GM04504 (cell line): ENCODE measurements at regions not wholly inside any gene's neighbourhood (a gene's known extent, or its start where the extent isn't known, plus 50 kb on each side); places are given as distances from the start of the nearest gene placed in this dataset.

Experiments used
- DNase-seq: peaks from one replicate; pipeline ENCODE4 v3.0.0-alpha.2; 2012; ENCODE audit warnings: low read depth

DNA sequence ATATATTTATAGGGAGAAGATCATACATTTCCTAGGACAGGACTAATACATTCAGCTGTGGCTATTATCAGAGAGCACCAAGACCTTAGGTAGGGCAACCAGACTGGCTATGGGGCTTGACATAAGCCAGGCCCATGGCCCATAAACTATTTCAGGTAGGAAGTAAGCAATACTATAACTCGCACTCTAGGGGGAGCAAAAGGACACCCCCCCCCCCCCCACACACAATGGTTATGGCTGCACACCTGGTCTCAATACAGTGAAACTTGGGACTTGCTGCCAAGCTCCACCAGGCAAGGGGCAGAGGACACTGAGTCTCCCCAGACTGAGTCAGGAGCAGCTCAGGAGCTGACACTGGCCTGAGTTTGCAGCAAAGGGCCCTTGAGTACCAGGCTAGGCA lies 348.9 kb upstream of the ASIC2 start:
- DNase-seq = no peak

DNA sequence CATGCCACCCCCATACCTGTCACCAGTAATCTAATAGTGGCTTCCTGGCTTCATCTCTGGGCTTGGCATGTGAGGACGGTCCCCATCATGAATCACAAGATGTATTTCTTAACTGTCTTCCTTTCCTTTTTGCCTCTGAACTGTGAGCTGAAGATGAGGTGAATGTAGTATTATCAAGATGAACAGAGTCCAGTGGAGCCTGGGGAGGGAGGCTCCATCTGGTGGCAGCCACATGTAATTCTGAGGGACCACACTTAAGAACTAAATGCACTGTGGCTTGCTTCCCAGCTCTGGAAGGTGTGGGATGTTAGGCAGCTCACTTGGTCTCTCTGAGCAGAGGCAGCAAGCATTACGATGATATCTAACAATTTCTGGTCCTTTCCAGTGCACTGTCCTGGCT lies 354.9 kb upstream of the ASIC2 start:
- no peak for DNase-seq

DNA sequence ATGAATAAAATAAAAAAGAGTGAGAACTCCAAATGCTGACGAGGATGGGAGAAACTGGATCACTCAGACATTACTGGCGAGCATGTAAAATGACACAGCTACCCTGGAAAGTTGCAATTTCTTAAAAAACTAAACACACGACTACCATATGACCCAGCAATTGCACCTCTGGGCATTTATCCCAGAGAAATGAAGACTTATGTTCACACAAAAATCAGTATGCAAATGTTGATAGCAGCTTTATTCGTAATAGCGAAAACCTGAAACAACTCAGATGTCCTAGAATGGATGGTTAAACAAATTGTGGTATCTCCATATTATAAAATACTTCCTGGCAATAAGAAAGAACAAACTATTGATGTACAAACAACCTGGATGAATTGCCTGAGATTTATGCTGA lies 357.2 kb upstream of the ASIC2 start:
- DNase-seq = no peak

DNA sequence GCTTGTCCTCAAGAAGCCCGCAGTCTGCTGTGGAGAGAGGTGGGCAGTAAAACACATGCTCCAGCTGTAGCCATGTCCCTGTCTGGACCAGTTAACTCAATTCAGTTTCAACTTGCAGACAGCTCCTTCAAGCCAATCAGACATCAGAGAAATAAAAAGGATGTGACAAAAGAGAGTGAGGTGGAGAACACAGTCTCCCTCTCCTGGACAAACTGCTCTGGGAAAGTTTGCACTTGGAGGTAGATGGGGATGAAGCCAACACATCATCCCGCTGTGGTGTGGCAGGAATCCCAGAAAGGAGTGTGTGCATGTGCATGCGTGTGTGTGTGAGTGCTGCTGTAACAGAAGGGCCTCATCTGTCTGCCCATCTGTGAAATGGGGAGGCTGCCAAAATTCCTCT lies 358.6 kb upstream of the ASIC2 start:
- DNase-seq = no peak

DNA sequence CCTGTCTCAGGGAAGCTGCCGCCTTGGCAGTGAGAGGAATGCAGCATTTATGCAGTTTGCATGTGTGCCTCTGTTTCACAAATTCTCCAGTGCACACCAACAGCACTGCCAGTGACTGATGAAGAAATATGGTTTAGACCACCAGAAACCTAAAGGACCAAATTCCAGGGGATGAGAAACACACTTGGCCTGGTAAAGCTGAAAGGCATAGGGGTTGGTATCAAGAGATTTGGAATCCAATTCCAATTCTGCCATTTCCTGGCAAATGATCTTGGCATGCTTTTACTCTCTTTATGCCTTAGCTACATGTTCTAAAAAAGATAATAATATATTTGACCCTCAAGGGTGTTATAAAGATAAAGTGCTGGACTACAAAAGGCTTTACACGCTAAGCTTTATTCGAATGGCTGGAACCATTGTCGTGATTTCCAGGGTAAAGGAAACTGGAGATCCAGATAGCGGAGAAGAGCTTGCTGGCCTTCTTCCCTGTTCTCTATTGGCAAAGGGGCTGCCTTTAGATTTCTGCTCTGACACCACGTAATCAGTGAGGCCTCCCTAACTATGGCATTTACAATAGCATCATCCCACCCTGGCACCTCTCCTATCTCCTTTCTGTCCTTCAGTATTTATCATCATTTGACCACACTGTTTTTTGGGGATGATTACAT lies 359.8 kb upstream of the ASIC2 start:
- no peak for DNase-seq

DNA sequence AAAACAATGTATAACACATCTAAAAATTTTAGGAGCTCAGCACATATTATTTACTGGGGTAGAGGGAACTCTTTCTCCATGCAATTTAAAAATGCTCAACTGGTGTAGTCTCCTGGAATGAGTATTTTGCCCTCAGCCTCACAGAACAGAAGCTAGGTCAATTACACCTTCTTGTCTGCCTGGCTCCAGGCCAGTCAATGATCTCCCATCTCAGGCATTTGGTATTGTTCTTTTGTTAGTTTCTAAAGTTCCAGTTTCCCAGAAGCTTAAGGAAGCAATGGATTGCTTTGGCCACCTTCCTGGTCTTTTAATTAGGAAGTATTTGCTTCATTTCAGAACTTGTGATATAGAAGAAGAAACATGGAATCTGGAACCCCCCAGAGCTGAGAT lies 360.3 kb upstream of the ASIC2 start:
- DNase-seq = no peak

DNA sequence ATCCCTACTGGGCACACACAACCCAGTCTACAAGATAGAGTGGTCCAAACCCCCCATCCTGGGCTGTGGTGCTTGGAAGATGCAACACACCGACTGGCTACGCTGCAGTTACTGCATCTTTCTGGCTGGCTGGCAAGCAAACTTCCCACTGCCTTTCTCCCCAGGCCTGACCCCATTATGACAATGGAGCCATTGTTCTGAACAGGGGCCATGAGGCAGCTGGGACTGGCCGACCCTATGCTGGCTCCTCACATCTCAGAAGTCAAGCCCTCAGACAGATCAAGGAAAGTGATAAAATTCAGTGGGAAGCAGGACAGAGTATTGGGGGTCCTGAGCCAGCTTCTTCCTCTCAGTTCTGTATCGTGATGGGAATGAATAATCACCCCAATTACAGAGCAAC lies 364.1 kb upstream of the ASIC2 start:
- DNase-seq = no peak

DNA sequence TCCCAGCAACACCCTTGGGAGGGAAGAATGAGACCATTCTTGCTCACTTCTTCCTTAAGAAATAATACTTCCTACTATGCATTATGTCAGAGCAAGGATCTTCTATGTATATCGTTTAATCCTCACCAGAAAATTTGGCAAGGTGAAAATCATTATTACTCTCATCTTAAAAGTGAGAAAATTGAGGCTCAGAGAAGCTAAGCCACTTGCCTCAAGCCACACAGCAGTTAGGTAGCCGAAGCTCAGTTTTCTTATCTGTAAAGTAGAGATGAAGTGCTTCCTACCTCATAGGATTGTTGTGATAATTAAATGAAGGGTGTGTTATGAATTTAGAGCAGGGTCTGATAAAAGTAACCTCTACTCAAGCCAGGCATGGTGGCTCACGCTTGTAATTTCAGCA lies 368.9 kb upstream of the ASIC2 start:
- DNase-seq = no peak

DNA sequence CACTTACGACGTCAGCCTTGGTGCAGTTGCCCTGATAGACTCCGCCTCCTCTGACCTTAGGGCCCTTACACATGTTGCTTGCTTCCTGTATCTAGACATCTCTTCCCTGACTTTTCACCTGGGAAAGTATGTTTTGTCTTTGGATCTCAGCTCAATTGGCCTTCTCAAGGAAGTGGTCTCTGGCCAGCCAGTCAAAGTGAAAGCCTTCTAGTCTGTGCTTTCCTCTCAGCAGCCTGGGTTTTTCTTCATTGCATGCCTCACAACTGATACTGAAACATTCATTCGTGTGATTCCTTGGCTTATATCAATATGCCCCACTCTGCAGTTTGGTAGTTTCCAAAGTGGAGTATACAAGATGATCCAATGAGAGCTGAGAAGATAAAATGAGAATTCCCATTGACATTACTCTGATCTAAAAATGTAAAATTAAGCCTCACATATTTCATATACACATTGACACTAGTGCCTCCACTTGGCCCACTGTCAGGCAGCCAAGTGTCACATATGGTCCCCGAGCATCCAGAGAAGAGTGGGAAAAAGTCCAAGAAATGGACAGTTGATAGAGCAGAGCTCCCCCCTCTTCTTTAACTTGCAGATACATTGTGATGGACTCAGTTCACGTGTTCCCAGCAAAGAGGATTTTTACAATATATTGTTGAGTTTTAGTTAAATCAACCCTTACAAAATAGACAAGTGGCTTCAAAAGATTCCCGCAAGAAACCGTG lies 371.2 kb upstream of the ASIC2 start:
- no peak for DNase-seq

DNA sequence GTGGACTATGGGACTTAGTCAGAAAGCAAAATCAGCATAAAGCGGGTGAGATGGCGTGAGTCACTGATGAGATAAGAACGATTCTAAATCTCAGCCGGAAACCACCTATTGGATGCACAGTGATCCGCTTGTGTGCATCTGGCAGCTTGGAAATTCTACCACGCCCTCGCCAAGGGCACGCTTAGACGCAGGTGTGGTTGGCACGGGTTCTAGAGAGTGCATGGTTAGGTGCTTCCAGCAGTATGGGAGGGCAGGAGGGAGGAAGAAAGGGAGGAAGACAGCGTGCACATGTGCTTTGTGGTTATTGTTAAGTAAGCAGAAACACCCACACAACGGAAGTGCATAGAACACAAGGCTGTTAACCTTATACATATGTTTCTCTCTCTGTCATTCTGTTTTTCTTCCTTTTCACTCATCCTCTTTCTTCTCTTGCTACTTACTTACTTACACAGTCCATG lies 374.0 kb upstream of the ASIC2 start:
- DNase-seq = no peak

DNA sequence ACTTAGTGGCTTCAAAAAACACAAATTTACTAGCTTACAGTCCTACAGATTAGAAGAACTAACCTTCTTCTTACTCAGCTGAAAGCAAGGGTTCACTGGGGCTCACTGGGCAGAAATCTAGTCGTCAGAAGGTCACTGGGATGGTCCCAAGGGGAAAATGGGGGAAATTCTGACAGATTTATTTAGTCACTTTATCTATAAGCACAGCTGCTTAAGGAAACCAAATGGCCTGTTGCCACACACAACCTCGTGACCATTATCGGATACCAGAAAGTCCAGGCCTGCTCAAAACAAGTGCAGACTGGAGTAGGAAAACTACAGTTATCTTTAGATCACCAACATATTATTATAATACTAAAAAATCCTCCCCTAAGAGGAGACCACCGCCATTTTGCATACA lies 374.6 kb upstream of the ASIC2 start:
- DNase-seq = no peak

DNA sequence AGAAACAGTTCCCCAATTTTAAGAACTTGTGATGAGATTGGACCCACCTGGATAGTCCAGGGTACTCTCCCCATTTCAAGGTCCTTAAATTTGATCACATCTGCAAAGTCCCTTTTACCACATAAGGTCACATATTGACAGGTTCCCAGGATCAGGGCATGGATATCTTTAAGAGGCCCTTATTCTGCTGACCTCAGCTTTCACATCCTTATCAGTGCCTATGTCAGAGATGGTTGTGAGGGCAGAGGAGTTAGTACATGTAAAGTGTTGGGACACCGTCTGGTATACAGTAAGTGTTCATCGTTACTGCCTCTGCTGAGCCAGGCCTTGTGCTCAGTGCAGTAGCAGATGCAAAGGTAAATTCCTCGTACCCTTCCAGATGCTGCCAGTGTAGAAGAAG lies 375.4 kb upstream of the ASIC2 start:
- no peak for DNase-seq

DNA sequence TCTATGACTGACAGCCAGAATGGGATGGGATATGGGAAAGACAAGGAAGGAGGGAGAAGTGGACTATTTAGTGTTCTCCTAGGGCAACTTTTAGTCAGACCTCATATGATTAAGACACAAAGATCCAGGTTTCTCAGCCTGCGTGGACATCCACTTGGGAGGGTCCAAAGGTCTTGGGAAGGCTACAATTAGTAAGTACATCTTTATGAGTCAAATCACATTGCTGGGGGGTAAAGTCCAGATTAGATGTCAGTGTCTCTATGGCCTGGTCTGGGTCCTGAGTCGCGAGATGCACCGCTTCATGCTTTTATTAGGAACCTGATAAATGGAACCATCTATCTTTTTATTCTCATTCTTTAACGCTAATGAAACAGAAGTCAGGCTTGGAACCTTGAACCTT lies 378.4 kb upstream of the ASIC2 start:
- no peak for DNase-seq

DNA sequence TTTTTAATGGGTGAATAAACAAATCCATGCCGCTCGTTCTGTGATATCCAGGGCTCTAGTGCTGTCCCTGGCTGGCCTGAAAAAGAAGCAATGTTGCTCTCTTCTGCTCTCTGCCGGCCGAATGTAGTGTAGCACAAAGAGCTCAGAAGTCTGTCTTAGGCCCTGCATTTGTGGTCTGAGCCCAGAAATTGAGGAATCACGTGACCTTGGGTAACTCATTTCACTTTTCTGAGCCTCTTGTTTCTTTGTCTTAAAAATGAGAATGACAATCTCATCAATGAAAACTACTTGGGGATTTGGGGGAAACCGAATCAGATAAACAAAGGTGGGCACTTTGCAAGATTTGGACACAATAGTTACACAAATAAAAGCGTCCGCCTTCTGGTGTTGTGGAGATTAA lies 381.6 kb upstream of the ASIC2 start:
- DNase-seq = peak; percentile 27

DNA sequence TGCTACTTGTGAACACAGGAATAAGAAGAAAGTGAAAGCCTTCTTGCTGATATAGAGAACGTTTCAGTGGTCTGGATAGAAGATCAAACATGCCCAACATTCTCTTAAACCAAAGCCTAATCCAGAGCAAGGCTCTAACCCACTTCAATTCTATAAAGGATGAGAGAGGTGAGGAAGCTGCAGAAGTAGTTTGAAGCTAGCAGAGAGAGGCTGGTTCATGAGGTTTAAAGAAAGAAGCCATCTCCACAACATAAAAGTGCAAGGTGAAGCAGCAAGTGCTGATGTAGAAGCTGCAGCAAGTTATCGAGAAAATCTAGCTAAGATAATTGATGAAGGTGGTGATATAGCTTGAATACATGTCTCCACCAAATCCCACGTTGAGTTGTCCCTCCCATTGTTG lies 383.3 kb upstream of the ASIC2 start:
- no peak for DNase-seq

DNA sequence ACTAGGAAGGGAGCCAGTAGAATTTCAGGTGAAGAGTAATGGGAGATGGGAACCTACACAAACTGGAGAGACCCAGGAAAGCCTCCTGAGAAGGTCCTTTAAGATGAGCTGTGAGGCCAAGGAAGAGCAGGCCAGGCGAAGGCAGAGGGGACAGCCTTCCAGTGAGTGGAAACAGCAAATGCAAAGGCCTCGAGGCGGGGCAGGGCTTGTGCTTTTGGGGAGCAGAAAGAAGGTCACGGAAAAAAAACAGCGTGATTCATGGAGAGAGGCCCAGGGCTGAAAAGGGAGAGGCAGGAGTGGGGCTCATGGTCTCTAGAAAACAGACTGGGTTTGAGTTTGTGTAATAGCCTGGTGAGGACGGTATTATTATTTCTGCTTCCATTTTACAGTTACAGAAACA lies 386.5 kb upstream of the ASIC2 start:
- DNase-seq = no peak

DNA sequence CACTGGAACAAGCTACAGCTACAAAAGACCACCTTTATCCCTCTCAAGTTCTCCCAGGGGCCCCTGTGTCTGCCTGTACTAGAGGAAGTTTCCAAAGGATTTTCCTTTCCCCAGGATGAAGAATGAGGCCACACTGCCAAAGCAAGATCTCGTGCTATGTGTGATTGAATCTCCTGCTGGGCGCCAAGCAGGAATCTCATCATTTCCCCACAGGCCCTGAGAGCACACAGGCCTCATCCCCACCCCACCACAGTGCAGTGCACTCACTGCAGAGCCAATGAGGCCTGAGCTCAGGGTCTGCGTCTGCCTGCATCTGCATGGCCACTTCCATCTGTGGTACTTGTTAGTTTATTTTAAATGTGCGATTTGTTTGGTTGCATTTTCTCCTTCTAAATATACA lies 387.4 kb upstream of the ASIC2 start:
- no peak for DNase-seq

DNA sequence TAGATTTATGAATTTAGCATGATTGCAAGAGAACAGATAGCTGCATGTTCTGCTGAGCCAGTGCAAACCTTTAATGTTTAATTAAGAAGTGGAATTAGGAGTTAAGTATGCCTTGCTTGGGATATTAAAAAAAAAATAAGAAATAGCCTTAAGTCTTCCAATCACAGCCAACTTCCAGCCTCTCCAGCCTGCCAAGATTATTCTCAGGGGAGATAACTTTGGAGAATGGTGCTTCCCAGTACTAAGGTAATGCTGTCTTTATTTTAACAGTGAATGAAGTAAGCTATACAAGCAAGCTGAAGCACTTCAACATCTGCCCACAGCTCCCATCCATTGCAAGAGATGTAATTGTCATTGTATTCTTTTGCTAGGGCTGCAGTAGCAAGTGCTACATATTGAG lies 389.5 kb upstream of the ASIC2 start:
- no peak for DNase-seq

DNA sequence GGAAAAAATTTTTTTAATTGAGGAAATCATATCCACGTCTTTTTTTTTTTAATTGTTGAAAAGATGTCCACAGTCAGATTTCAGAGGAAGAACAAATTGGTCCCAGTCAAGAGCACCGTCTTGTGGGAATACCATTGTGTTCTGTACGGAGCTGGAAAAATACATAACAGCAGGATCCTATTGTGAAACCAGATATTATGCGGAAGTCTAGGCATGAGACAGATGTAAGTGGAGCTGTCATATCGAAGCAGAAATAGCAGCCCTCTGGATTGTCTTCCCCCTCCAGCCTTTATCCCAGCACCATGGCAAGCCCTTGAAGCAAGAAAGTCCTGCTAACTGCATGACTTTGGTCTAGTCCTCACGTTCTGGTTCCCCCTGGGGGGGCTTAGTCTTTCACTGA lies 391.6 kb upstream of the ASIC2 start:
- DNase-seq = no peak

DNA sequence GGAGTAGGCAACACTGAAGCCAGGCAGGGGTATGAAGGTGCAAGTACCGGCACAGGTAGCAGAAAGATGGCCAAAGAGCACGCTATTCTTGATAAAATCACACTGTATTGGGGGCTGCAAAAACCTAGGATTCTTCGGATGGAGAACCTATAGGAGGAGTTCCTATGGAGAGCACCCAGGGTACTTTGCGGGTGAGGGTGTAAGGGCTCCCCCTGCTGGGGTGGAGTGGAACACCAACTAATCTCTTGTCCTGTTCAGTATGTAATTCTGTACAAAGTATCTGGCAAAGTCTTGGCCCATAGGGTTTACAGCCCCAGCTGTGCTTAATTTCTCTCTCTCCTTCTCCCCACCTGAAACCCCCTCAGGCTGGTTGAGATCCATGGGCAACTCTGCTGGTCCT lies 393.1 kb upstream of the ASIC2 start:
- DNase-seq = no peak

DNA sequence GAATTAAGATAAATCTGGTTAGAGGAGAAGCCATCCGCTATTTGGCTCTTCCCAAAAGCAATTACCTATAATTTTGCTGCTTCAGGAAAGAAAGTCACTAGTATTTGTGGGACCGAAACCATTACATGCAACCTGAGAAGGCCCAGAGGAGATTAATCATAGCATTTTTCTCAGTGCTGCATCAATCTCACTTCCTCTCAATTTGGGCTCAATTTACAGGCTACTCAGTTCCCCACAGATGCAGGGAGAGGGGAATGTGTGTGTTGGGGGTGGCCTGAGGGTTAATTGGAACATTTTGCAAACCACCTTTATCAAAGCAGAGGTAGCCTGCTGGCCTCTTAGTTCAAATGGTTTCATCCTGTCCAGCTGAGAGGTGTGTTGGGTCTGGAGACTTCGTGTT lies 394.7 kb upstream of the ASIC2 start:
- no peak for DNase-seq

DNA sequence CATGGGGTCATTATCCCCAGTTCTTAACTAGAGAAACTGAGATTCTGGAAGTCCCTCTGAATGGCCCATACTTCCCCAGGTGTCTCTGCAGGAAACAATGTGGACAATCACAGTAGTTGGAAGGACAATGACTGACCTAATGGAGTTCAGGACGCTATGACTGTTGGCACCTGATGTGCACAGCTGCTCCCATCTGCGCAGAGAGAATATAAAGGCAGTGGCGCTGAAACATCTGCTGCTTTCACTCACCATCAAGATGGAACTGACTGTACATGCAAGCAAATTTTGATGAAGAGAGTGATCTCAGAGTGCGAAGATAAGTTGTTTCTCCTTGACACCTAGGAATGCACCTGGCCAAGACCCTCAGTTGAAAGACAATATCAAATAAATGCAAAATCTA lies 395.7 kb upstream of the ASIC2 start:
- no peak for DNase-seq

DNA sequence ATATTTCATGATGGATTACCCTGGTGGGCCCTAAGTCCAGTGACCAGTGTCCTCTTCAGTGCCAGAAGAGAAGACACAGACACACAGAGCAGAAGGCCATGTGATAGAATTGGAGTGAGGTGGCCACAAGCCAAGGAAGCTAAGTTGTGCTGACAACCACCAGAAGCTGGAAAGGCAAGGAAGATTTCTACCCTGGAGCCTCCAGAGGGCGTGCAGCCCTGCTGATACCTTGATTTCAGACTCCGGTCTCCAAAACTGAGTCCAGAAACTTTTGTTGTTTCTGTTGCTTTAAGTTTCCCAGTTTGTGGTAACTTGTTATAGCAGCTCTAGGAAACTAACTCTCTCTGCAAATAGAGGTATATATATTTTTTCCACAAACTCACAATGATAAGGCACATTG lies 396.6 kb upstream of the ASIC2 start:
- no peak for DNase-seq

DNA sequence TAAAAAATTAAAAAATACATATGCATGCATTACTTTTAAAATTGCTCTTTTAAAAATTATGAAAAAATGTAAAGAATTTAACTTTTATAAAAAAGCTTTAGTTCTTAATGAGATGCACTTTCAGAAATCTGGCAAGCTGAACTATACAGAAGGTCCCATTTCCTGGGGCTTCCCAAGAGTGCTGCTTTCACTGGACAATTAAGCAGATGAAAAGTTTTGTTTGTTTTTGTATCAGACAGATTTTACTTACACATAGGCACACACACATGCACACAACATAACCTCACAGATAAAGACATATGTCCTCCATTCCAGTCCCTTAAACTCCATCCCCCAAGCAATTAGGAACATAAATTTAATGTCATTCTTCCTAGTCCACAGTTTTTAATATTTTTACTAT lies 402.3 kb upstream of the ASIC2 start:
- no peak for DNase-seq
